GM21528 (cell line): ENCODE measurements at regions not wholly inside any gene's neighbourhood (a gene's known extent, or its start where the extent isn't known, plus 50 kb on each side); places are given as distances from the start of the nearest gene placed in this dataset.
"Not testable (repeated sequence)": the region's sequence is repeated elsewhere in the genome, so short reads cannot be mapped to it uniquely, and the experiment has no call there.

ENCODE experiments used
- ATAC-seq: cut with Tn5 transposase; IDR thresholded peaks from one replicate; pipeline ENCODE4 v1.9.1; 2021; ENCODE audit warnings: mild to moderate bottlenecking, moderate library complexity; ENCODE audit not compliant: unreplicated experiment, low FRiP score

GRCh38 chr11:81255895-81256294, 1477.8 kb downstream of the FAM181B start:
- ATAC-seq: no peak

DNA sequence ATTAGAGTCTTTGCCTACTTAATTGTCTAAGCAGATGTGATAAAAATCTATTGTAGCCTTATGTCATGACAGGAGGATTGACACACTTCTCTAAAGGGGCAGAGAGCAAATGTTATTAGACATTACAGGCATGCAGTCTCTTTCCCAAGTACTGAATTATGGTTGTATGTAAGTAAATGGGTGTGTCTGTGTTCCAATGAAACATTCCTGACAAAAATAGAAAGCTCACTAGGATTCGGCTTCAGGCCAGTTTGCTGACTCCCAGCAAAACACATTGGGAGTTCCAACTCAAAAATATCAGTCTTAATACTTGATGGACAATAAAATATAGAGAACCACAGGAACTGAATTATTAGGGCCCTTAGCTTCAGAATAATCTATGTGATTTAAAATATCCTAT, 1480.4 kb downstream of the FAM181B start:
- ATAC-seq: no peak

GRCh38 chr11:81246941-81247340, 1486.7 kb downstream of the FAM181B start:
- ATAC-seq: no peak

- ATAC-seq: no peak
Measured at GRCh38 chr11:81245791-81246190, 1487.9 kb downstream of the FAM181B start.

GRCh38 chr11:81241672-81242275, 1491.9 kb downstream of the FAM181B start:
- no peak for ATAC-seq

DNA sequence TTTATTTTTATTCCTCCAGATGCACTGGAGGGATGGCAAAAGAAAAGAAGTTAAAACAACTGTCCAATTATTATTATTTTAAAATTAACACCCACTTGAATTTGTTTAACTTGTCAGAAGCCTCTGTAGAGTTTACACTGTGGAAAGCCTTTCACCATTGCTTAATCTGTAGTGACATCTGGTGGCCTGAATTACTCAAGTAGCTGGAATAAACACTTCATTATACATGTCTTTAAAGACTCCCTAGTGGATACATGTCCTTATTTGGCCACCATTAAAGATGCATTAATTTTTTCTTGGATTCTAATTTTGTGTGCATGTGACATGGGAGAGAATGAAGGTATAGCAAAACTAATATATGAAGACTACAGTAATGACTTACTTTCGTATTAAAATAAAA, 1496.5 kb downstream of the FAM181B start:
- no peak for ATAC-seq

- ATAC-seq: not testable (repeated sequence)
Measured at GRCh38 chr11:81227409-81227808, 1506.3 kb downstream of the FAM181B start.

DNA sequence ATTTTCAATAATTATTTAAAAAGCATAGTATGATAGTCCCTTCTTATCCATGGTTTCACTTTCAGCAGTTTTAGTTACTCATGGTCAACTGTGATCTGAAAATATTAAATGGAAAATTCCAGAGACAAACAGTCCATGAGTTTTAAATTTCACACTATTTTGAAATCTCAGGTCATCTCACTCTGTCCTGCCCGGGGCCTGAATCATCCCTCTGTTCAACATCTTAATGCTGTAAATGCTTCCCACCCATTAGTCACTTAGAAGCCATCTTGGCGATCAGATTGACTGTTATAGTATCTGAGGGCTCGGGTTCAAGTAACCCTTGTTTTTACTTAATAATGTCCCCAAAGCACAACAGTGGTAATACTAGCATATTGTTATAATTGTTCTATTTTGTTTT, 1509.3 kb downstream of the FAM181B start:
- ATAC-seq: no peak

- no peak for ATAC-seq
Measured at GRCh38 chr11:81222491-81222890, 1511.2 kb downstream of the FAM181B start.

GRCh38 chr11:81220146-81220895, 1513.3 kb downstream of the FAM181B start:
- ATAC-seq: no peak

GRCh38 chr11:81219661-81220060, 1514.0 kb downstream of the FAM181B start:
- no peak for ATAC-seq

DNA sequence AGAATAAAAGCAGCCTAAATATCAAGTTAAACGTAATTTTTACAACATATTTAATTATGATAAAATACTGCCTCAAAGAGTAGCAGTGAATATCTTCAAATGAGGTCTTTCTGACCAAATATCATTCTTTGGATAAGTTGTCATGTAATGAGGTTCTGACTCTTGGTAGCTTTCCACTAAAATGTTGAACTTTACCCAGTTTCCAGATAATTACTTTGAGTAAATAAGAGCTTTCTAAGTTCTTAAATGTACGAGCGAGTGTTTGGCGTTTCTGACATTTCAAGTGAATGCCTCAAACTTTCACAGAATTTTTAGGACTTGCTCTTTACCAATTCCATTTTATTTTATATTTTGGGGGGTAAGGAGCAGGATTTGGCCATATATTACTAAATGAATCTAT, 1515.2 kb downstream of the FAM181B start:
- ATAC-seq: no peak

- no peak for ATAC-seq
Measured at GRCh38 chr11:81211050-81211449, 1522.6 kb downstream of the FAM181B start.

- no peak for ATAC-seq
Measured at GRCh38 chr11:81207421-81208054, 1526.1 kb downstream of the FAM181B start.

DNA sequence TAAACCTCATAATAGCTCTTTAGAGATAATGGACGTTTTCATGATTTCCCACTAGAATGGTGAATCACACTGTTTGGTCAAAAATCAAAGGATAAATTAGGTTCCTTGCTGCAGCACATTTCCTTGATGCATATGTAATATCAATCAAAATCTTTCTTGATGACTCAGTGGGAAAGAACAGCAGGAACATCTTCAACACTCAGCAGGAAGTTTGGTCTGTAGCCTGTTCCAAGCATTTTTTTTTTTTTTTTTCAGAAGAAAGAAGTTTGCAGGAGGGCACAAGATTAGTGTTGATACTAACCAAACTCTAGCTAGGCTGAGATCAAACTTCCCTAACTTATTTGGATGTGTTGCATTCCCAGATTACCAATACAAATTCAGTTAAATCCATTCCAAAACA, 1529.8 kb downstream of the FAM181B start:
- ATAC-seq: no peak

- ATAC-seq: no peak
Measured at GRCh38 chr11:81197396-81197795, 1536.3 kb downstream of the FAM181B start.

DNA sequence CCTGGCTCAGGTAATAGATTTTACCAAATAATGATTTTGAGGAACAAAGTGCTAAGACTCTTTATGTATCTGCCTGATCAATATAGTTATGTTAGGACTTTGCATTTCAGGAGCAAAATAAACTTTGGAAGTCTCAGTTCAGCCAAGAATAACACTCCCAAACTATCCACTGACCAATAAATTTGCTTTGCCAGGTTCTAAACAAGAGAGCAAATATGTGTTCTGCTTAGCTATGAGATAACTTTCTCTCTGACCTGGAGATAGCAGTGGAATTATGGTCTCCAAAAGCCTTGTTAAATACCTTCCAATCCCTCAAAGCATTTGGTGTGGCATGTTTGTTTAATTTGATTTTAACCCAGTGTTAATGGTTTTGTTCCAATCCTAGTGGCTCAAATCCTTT, 1541.1 kb downstream of the FAM181B start:
- no peak for ATAC-seq

DNA sequence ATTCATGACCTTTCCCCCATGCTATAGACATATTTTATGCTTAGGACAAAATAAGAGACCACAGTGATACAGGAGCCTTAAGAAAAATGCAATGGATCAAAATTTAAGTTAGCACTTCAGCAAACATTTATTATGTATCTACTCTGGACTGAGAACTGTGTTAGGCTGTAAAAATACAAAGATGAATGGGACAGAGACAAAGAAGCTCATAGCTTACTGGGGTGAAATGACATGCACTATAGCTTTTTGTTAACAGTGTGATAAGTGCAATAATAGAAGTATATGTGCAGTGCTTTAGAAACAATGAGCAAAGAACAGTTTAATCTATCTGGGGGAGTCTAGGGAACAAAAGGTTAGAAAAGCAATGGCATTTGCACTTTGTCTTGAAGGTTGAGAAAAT, 1543.1 kb downstream of the FAM181B start:
- ATAC-seq: no peak

- not testable (repeated sequence) for ATAC-seq
Measured at GRCh38 chr11:81187033-81187432, 1546.6 kb downstream of the FAM181B start.

- no peak for ATAC-seq
Measured at GRCh38 chr11:81174646-81175330, 1558.9 kb downstream of the FAM181B start.

DNA sequence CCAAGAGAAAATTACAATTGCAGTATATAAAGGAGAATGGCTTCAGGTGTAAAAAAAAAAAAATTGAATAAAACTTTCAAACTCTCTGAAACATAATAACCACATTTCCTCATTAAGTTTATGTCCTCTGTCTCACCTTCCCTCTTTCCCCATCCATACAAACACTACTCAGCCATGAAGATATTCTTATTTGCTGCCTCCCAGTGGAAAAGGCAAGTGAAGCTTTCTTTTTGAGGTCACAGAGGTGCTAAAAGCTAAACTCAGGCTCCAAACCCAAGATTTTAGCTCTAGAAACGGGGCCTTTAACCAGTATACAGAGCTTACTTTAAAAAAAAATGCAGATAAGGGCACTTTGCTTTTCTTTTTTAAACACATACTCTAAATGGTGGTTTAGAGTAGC, 1568.5 kb downstream of the FAM181B start:
- no peak for ATAC-seq
